ENCODE measurements at regions not wholly inside any gene's neighbourhood (a gene's known extent, or its start where the extent isn't known, plus 50 kb on each side); places are given as distances from the start of the nearest gene placed in this dataset.

- TF ChIP-seq PRDM2 (tag by site-specific recombination; IDR thresholded peaks at IDR 0.05; ENCODE audit: borderline replicate concordance) (no peak), ZBTB1 (tag by site-specific recombination; IDR thresholded peaks at IDR 0.05) (no peak), ZNF426 (tag by site-specific recombination; IDR thresholded peaks at IDR 0.05) (no peak), GLIS2 (tag by site-specific recombination; IDR thresholded peaks at IDR 0.05) (no peak), ZFP69B (tag by site-specific recombination; IDR thresholded peaks at IDR 0.05) (no peak), ZNF777 (tag by site-specific recombination; IDR thresholded peaks at IDR 0.05; ENCODE audit: borderline replicate concordance) (no peak), ZNF785 (tag by site-specific recombination; IDR thresholded peaks at IDR 0.05) (no peak), ZNF707 (tag by site-specific recombination; IDR thresholded peaks at IDR 0.05) (no peak), AEBP2 (tag by site-specific recombination; IDR thresholded peaks at IDR 0.05; ENCODE audit: borderline replicate concordance) (no peak), ZNF645 (tag by site-specific recombination; IDR thresholded peaks at IDR 0.05) (no peak), TCF7L2 (IDR thresholded peaks at IDR 0.05; ENCODE audit: borderline replicate concordance, low read depth, low read length) (no peak)
Observed at GRCh38 chr5:43940562-43940961, 337.6 kb downstream of the NNT start (continued).

- Histone ChIP-seq H3K4me1 (ENCODE audit: control insufficient read depth, insufficient read depth, low read length) (no peaks in the 10 kb centered on the region), H3K9me3 (ENCODE audit: control insufficient read depth, insufficient read depth, low read depth, low read length) (no peaks in the 10 kb centered on the region), H3K27ac (ENCODE audit: extremely low read depth, low read depth, low read length) (no peak overlapping the region), H3K4me3 (ENCODE audit: low read depth, low read length) (no peak overlapping the region), H3K36me3 (ENCODE audit: control insufficient read depth in 2 of 2, insufficient read depth in 1 of 2, low read length in 2 of 2) (no peaks in the 10 kb centered on the region)
- TF ChIP-seq ZNF341 (tag by site-specific recombination; IDR thresholded peaks at IDR 0.05; ENCODE audit: low read depth): no peak
- no peak for TF ChIP-seq ZNF391 (tag by site-specific recombination; IDR thresholded peaks at IDR 0.05; ENCODE audit: borderline replicate concordance, low read depth)
- no peak for TF ChIP-seq ZNF548 (tag by site-specific recombination; IDR thresholded peaks at IDR 0.05)
- ChIA-PET CTCF (no interaction called here), POLR2A (no interaction called here)
Observed at GRCh38 chr5:43926923-43927322, 323.9 kb downstream of the NNT start.

- CTCF ChIA-PET: no interaction called here
- POLR2A ChIA-PET: no interaction called here
- TF ChIP-seq SETDB1 (IDR thresholded peaks at IDR 0.05; ENCODE audit: insufficient read length, low read length) (no peak), ZIC2 (tag by site-specific recombination; IDR thresholded peaks at IDR 0.05) (no peak), TRIM28 (IDR thresholded peaks at IDR 0.05; ENCODE audit: borderline replicate concordance, low read length) (no peak), ZNF140 (tag by site-specific recombination; IDR thresholded peaks at IDR 0.05) (no peak), ZNF132 (tag by site-specific recombination; IDR thresholded peaks at IDR 0.05; ENCODE audit: borderline replicate concordance) (no peak), ZNF660 (tag by site-specific recombination; IDR thresholded peaks at IDR 0.05) (no peak), ZNF221 (tag by site-specific recombination; IDR thresholded peaks at IDR 0.05; ENCODE audit: borderline replicate concordance) (no peak), ZNF354C (tag by site-specific recombination; IDR thresholded peaks at IDR 0.05; ENCODE audit: borderline replicate concordance, low read depth) (no peak), RBAK (tag by site-specific recombination; IDR thresholded peaks at IDR 0.05) (no peak), ZNF830 (tag by site-specific recombination; IDR thresholded peaks at IDR 0.05; ENCODE audit: low read depth) (no peak), ZFP37 (tag by site-specific recombination; IDR thresholded peaks at IDR 0.05) (no peak), ZNF155 (tag by site-specific recombination; IDR thresholded peaks at IDR 0.05) (no peak), ZNF843 (tag by site-specific recombination; IDR thresholded peaks at IDR 0.05) (no peak), GLI4 (tag by site-specific recombination; IDR thresholded peaks at IDR 0.05) (no peak), ZNF621 (tag by site-specific recombination; IDR thresholded peaks at IDR 0.05) (no peak)
Observed at GRCh38 chr5:43920422-43920821, 317.4 kb downstream of the NNT start.

More at GRCh38 chr5:43920422-43920821, 317.4 kb downstream of the NNT start:
- no peaks in the 10 kb centered on the region for H3K36me3 ChIP-seq (ENCODE audit: control insufficient read depth in 2 of 2, insufficient read depth in 1 of 2, low read length in 2 of 2)
- H3K4me1 ChIP-seq (ENCODE audit: control insufficient read depth, insufficient read depth, low read length): no peaks in the 10 kb centered on the region
- no peak overlapping the region for H3K27ac ChIP-seq (ENCODE audit: extremely low read depth, low read depth, low read length)
- H3K9me3 ChIP-seq (ENCODE audit: control insufficient read depth, insufficient read depth, low read depth, low read length): no peaks in the 10 kb centered on the region
- H3K4me3 ChIP-seq (ENCODE audit: low read depth, low read length): no peak overlapping the region

All from HEK293 (cell line).